Islet of Langerhans (tissue), 1 donor: ENCODE measurements at regions not wholly inside any gene's neighbourhood (a gene's known extent, or its start where the extent isn't known, plus 50 kb on each side); places are given as distances from the start of the nearest gene placed in this dataset.
"Not testable (repeated sequence)": the region's sequence is repeated elsewhere in the genome, so short reads cannot be mapped to it uniquely, and the experiment has no call there.

ENCODE experiments used
- FAIRE-seq: peaks from one replicate; lab custom pipeline; 2011; peaks lifted over from hg19 to GRCh38; lab: Jason Lieb, UNC

DNA sequence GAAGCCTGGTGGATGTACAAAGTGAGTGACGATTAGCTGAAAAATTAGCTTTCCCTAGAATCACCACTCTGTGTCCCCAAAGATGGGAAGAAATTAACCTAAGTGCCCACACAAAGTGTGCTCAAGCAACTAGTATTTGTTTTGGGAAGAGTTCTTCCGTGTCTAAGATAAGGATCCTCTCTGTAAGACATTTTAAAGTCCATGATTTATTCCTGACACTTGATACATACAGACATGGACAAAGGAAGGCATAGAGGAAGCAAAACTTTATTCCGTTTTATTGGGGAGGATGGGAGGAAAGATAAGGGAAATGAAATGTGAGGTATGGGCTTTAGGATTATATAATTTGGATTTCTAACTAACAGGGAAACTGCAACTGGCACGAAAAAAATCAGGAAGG lies 1772.6 kb downstream of the EFNA5 start:
- FAIRE-seq, result no peak

DNA sequence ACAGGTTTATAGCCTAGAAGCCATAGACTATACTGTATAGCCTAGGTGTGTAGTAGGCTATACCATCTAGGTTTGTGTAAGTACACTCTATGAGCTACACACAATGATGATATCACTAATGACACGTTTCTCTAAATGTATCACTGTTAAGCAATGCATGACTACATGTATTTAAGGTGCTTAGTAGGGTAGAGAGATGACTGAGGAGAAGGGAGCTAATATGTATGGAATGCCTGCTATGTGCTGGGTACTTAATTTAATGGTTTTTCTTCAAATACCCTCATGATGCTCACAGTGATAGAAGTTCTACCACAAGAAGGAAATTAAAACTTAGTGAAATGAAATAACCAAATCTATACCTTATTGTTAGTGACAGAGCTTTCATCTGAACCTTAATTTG lies 1785.5 kb downstream of the EFNA5 start:
- no peak for FAIRE-seq

DNA sequence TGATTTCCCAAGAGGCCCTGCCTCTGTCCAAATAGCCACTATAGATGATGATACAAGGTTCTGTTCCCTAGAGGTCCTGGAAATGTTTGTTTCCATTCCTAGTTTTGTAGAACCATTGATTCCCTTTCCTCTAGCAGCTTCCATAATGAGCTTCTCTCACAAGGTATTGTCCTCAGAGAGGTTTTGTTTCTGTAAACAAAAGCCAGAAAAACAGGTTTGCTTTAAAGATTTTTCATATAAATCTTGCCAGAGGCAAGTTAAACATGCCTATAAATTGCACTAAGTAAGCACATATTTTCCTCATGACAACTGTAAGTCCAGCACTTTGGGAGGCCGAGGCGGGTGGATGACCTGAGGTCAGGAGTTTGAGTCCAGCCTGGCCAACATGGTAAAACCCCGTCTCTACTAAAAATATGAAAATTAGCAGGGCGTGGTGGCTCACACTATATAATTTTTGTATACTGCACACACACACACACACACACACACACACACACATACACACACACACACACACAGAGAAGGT lies 1787.7 kb downstream of the EFNA5 start:
- no peak for FAIRE-seq

DNA sequence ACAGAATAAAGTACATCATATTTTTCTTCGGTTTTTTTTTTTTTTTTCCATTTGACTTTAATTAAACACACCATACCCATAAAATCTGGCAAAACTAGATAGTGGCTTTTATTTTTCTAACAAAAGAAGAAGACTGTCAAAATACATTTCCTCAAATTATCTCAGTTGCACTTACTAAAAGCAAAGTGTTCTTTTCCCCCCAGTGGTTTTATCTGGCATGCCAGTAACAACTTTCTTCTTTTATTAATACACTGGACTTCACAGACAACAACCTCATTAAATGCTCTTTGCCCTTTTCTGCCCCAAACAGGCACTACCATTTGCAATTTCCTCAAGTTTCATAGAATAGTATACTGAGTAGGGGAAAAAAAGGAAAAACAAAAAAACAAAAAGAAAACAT lies 1792.3 kb downstream of the EFNA5 start:
- FAIRE-seq, result no peak

DNA sequence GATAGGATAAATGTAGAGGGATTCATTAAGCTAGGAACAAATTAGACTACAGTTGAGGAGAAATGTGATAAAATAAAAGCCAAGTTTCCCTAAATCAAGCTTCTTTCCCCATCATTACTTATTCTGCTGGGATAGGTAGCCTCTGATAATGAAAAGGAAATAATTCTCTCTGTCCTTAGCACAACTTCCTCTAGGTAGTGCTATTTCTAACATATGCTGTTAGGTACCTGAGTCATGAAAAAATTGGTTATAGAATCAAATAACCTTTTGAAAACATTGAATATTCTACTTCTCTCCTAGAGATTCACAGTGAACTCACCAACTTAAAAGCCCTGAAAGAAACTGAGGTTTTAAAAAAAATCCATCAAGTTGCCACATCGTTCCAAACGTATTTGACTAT lies 1793.1 kb downstream of the EFNA5 start:
- peak; percentile 65 for FAIRE-seq

DNA sequence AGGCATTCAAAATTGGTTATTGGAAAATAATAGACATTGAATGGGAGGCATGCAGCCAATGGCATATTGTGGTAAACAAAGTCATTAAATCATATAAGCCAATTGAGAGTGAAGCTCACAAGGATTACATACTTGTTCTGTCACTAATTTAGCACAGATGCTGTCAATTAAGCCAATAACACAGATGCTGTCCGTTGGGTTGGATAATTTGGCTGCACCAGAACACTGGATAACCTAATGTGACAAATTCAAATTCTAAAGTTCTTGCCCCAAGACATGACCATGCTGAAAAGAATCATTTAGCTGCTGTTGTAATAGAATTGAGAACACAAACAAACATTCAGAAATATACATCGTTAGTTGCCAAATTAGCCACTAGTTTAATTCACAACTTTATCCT lies 1796.4 kb downstream of the EFNA5 start:
- no peak for FAIRE-seq

DNA sequence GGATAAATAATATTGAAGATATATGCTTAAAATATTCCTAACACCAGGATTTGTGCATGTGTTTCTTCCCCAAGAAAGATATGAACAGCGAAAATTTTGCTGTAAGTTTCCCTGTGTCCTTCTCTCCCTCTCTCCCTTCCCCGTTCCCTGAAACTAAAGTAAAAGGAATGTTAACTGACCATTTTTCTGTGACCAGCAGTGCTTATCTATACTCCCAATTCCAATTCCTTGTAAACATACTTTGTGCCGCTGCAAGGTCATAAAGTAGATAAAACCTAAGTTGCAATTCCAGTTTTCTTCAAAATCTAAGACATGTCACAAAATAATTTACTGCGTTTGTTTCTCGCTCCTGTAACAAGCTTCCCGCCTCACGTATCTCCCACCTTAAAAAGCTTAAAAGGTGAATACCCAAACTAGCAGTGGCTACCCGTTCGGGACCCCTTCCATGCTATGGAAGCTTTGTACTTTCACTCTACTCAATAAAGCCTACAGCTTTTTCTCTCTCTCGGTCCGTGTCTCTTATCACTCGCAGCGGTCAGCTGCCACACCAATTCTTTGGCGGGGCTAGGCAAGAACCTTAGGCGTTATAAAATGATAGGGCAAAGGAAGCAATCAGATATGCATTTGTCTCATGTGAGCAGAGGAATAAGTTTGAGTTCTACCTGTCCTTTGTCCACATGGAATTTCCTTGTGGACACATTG lies 1798.0 kb downstream of the EFNA5 start:
- FAIRE-seq, result no peak

DNA sequence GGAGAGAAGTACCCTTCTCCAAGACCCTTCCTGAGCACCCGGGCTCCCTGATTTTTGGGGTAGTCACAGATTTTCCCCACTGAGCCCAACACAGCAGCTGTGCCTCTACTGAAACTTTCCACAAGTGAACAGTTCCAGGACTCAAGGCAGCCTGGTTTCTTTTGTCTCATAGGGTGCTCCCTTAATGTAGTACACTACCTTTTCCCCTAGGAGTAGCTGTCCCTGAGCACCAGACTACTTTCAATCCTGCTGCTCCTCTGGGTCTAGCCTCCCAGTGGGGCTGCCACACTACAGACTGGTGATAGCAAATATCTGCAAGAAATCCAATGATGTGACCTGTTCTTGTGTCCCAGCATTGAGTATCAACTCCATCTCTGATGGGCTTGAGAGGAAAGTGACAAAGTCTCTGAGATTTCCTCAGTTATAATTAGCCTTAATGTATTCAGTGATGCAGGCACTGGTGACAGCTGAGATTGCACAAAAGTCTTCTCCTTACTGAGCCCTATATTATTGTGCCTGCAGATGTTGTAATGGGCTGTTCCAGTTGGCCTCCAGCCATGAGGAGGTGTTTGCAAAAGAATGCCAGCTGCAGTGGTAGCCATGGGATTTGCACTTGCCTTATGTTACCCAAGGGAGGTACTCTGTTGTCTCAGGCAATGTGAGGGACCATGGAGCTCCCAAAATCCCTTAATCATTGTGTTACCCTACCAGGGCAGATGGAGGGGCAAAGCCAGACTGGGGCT lies 1802.5 kb downstream of the EFNA5 start:
- FAIRE-seq, result no peak

DNA sequence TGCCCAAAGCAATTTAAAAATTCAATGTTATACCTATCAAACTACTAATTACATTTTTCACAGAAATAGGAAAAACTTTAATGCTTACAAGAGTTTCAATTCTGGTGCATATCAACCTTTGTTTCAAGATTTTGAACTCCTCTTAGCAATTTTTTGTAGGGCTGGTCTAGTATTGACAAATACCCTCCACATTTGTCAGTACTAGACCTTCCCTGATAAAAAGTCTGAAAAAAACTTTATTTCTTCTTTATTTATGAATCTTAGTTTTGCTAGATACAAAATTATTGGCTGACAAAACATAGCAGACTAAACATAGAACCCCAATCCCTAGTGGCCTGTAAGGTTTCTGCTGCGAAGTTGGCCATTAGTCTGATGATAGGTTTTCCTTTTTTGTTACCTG lies 1804.9 kb downstream of the EFNA5 start:
- FAIRE-seq, result no peak

DNA sequence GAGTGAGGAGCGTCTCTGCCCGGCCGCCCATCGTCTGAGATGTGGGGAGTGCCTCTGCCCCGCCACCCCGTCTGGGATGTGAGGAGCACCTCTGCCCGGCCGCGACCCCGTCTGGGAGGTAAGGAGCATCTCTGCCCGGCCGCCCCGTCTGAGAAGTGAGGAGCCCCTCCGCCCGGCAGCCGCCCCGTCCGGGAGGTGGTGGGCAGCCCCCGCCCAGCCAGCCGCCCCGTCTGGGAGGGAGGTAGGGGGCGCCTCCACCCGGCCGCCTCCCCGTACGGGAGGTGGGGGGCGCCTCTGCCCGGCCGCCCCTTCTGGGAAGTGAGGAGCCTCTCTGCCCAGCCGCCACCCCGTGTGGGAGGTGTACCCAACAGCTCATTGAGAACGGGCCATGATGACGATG lies 1811.4 kb downstream of the EFNA5 start:
- FAIRE-seq, result not testable (repeated sequence)

DNA sequence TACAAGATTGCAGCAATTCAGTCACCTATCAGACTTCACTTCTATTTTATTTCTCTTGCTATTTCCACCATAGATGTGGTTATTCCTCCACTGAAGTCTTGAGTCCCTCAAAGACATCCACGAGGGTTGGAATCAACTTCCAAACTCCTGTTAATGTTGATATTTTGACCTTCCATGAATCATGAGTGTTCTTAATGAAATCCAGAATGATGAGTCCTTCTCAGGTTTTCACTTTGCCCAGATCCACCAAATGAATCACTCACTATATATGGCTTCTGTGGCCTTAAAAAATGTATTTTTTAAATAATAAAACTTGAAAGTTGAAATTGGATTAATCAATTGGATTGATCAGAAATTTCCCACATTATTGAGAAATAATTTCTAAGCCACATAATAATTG lies 1821.0 kb downstream of the EFNA5 start:
- no peak for FAIRE-seq

DNA sequence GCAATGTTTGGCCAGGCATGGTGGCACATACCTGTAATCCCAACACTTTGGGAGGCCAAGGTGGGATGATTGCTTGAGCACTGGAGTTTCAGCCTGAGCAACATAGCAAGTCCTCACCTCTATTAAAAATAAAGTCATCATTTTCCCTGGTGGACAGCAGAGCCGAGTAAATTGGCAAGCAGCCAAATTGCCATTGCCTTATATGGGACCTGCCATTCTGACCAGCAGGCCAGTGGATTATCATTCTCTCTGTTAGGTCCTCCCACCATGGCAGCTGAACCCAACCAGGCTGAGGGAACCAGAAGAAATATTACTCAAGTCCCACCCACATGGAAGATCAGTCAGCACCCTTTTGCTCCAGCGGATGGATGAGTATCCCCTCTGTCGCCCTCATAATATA lies 1829.9 kb downstream of the EFNA5 start:
- FAIRE-seq, result no peak

DNA sequence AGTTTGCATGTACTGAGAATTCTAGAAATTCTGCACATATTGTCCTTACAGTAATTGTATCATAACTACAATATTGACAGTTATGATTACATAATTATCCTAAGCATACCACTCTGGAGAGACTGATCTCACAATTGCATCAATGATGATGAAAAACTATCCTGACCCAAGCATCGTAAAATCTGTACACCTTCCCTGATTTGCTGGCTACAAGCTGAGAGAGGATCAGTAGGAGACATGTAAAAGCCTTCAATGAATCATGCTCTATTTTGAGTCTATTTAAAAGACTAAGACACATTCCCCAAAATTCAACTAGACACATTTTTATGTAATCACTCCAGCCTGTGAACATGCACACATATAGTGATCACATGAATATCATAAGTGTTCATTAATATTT lies 1833.8 kb downstream of the EFNA5 start:
- FAIRE-seq, result no peak

DNA sequence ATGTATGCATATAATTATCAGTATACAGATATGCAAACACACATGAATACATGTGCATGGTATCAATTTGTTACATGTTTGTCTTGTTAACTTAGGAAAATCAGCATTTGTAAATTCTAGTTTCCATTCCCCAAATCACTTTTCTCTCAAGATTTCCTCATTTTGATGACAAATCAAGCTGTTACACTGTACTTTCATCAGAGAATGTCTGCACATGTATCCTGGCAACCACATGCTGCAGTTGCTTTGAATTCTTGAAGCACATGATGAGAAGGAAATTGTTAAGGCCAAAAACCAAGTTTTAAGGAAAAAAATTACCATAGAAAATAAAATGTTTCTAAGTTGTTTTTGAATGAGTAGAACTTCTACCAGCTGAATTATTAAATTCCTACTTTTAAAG lies 1834.5 kb downstream of the EFNA5 start:
- FAIRE-seq, result no peak

DNA sequence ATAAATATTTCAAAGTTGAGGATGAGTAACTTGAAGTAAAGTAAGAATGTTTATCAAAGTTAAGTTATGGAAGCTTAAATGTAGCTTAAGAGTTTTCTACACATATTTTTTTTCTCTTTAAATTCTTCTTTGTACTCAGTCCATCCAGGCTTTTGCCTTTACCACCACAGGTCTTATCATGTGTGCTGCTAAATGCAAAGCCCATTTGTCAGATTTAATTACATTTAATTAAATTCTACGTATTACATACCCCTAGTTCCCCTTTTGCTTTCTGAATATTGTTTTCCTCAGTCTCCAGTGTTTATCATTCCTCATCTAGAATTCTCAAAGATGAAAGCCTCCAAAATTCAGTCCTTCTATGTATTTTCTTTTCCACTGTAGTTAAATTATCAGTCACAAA lies 1841.9 kb downstream of the EFNA5 start:
- no peak for FAIRE-seq

DNA sequence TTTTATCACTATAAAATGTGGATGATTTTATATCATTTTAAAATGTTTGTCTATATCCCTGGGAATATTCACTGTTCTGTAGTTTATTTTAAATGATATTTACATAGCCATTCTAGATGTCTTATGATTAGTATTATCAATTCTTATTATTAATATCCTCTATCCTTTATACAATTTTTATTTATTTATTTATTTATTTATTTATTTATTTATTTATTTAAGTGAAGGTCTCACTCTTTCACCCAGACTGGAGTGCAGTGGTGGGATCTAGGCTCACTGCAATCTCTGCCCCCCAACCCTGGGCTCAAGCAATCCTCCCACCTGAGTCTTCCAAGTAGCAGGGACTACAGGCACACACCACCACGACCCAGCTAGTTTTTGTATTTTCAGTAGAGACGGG lies 1848.9 kb downstream of the EFNA5 start:
- FAIRE-seq, result no peak

DNA sequence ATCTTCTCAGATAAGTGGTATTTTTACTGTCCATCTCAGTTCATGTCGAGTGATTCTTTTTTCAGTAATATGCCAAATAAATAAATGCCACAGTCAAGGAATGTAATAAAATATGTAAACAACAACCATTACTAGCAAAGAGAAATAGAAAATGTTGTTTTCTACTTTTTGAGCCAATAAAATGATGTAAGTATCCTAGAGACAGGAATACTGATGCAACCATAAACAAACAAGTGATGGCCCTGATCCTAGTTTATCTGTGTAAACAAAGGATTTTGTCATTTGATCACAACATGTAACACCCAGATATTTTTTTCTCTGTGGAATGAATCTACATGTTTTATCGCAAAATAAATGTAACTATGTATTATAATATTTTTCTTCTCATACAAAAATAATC lies 1852.8 kb downstream of the EFNA5 start:
- FAIRE-seq, result no peak

DNA sequence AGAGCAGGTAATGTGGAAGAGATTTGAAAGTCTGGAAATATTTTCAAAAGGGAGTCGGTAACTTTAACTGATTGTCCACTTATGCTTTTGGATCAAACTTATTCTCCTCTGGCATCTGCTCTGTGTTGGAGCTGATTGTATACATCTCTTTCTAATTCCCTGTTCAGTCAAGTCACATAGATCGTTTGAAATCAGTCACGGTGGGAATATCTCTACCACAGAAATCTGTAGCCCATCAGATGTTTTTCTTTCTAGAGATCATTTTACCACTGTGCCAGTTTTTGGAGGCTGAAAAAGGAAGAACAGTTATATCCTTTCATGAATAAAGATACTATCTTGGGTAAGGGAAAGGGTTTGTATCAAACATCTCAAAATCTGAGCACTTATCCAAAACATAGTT lies 1853.3 kb downstream of the EFNA5 start:
- no peak for FAIRE-seq

DNA sequence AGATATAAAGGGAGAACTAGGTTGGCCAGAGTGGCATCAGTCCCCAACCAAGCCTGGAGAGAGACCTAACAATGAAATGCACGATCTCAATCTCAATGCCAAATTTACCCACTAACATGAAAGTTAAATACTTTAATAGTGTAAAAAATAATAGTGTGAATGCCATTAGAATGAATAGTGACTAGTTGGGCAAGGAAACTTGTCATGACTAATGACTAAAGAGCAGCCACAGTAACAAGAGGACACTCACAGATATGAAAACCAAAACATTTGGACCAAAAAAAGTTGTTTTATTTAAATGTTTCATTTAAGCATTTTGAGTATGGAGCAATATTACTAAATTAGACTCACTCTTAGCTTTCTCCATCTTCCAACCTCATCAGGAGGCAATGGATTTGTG lies 1853.8 kb downstream of the EFNA5 start:
- no peak for FAIRE-seq

DNA sequence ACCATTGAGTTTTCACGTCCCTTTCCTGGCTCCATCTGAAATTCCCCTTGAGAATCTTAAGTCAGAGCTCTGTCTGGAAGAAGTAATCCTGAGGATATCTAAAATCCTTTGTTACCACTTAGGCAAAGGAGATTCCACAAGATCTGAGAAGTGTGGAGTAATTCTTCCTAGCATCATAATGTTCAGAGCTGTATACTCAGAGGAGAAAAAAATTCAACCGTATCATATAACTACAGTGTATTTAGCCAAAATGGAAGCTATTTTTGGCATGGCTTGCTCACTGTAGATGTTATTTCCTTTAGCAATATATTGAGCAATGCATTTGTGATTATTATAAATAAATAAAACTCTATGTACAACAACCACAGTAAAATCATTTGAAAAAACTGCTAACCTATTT lies 1858.4 kb downstream of the EFNA5 start:
- no peak for FAIRE-seq

DNA sequence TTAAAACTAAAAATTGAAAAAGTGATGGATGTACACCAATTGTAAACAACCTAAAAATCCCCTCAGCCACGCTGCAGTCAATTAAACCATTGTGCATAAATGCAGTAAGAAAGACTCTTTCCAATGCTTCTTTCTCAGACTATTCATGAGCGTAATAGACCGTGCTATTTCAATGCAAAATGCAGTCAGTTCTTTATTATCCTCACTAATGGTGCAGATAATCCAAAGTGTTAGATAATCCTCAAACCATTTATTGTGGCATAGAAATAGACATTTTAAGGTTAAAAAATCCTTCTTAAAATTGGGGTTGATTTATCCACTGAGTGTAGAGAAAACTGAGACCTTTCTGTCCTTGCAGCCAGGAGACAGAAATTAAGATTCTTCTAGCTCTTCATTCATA lies 1862.8 kb downstream of the EFNA5 start:
- FAIRE-seq, result no peak

DNA sequence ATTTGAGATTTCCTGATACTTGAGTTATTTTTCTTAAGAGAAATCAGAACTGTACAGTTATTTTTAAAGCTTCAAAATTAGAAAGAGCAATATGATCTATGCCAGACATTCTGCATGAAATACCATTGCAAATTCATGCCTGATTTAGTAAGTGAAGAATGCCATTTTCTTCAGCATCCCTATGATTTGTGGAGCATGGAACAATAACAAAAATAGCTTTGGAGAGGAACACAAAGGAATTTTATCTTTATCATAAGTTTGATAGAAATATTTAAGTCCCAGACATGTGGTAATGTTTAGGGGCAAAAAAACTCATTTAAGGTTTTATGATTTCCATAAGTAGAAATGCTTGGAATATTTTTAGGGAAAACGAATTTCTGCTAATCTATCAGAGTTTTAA lies 1863.4 kb downstream of the EFNA5 start:
- no peak for FAIRE-seq

DNA sequence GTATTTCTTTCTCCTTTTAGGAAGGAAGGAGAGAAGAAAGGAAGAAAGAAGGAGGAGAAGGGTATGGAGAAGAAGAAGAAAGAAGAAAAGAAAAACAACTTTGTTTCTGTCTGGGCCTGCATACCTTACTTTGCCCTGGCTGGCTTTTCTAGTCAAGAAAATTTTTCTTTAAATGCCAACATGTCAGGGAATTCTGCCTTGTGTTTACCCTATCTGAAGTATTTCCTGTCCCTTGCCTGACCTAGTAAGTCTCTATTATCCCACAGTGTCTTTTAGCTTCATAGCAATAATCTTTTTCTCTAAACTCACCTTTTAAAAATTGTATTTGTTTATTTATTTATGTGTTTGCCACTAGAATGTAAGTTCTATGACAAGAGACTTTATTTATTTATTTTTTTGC lies 1864.1 kb downstream of the EFNA5 start:
- no peak for FAIRE-seq

DNA sequence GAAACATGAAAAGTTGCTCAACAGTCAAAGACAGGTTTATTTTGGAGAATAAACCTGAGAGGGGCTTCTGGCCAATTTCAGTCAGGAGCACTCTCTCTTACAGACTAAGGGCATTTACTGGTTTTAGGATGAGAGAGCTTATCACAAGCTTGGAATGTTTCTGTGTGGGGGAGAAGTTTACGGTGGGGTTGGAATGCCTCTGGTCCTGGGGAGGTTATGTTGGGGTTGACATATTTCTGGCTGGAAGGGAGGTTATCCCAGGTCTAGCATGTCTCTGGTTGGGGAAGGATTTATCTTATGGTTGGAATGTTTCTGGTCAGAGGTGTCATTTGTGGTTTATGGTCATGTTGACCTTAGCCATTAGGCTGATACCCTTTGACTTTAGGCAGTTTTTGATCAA lies 1867.3 kb downstream of the EFNA5 start:
- FAIRE-seq, result no peak
